B cell (primary cell): ENCODE measurements at regions not wholly inside any gene's neighbourhood (a gene's known extent, or its start where the extent isn't known, plus 50 kb on each side); places are given as distances from the start of the nearest gene placed in this dataset.

Experiments used
- EZH2 ChIP-seq: IDR thresholded peaks from 2 replicates; pipeline ENCODE4 v1.6.1; 2012; ENCODE audit warnings: borderline replicate concordance, low read depth, mild to moderate bottlenecking, moderate library complexity, low read length; ENCODE audit not compliant: insufficient read depth, poor library complexity, severe bottlenecking
- TF ChIP-seq, protein P1 (sequence below): fragments of 200-600 bp; IDR thresholded peaks from one replicate; pipeline ENCODE4 v1.8.0; 2022; ENCODE audit warnings: antibody characterized with exemption, mild to moderate bottlenecking

DNA sequence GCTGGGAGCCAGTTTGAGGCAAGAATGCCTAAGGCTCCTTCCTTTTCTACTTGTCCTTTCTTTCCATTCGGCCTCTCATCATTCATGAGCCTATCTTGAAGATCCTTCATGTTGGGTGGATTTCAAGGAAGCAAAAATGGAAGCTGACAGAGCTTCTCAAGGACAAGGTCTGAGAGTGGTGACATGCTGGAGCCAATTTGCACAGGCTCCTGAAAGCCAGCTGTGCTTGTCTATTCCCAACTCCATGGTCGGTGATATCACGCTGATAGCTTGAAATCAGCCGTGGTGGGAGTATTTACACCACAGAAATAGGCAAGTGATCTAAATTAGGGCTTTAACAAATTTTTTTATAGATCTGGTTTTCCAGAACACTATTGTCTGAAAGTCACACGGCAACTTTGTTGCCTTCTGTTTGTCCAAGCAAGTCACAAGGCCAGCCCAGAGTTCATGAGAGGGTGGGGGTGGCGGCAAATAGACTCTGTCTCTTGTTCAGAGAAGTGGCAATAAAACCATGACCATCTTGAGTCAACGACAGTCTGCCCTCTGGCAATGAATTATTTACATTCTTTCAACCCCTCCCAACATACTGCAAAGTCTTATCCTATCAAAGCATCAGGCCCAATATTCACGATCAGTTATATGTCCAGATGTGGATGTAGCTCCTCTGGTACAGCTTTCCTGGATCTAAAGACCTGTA is 49.9 kb upstream of the SLC35F5 start:
- TF ChIP-seq, protein P1, sequence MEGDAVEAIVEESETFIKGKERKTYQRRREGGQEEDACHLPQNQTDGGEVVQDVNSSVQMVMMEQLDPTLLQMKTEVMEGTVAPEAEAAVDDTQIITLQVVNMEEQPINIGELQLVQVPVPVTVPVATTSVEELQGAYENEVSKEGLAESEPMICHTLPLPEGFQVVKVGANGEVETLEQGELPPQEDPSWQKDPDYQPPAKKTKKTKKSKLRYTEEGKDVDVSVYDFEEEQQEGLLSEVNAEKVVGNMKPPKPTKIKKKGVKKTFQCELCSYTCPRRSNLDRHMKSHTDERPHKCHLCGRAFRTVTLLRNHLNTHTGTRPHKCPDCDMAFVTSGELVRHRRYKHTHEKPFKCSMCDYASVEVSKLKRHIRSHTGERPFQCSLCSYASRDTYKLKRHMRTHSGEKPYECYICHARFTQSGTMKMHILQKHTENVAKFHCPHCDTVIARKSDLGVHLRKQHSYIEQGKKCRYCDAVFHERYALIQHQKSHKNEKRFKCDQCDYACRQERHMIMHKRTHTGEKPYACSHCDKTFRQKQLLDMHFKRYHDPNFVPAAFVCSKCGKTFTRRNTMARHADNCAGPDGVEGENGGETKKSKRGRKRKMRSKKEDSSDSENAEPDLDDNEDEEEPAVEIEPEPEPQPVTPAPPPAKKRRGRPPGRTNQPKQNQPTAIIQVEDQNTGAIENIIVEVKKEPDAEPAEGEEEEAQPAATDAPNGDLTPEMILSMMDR = no peak
- TF ChIP-seq EZH2 = no peak
